OCI-LY3 (cell line): ENCODE measurements at regions not wholly inside any gene's neighbourhood (a gene's known extent, or its start where the extent isn't known, plus 50 kb on each side); places are given as distances from the start of the nearest gene placed in this dataset.

Experiments
- EZH2phosphoT487 ChIP-seq: fragments of 200-600 bp; shearing (Covaris generic); IDR thresholded peaks from 2 replicates; pipeline ENCODE4 v1.6.1; 2018; ENCODE audit warnings: antibody characterized with exemption, mixed run types, low read depth
- TF ChIP-seq, protein P1 (sequence below): fragments of 200-600, 300-600 bp; sonication (generic); IDR thresholded peaks from 2 replicates; pipeline ENCODE4 v1.5.1; 2014; ENCODE audit warnings: antibody characterized with exemption, low read length, low read depth

DNA sequence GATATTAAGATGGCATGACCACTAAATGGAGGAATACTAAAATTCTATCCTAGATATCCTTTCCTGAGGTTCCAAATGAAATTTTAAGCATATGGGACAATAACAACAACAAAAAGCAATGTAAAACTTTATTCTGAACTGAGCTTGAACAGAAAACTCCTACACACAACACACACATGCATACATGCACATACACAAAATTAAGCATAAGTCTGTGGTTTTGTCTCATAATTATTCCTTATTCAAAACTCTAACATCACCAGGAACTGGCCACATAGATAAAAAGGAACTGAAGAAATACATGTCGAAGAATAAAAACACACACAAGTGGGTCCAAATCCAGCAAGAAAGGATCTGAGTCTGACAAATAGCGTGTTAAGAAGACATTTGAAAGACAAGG lies 168.0 kb downstream of the COX18 start:
- TF ChIP-seq, protein P1, sequence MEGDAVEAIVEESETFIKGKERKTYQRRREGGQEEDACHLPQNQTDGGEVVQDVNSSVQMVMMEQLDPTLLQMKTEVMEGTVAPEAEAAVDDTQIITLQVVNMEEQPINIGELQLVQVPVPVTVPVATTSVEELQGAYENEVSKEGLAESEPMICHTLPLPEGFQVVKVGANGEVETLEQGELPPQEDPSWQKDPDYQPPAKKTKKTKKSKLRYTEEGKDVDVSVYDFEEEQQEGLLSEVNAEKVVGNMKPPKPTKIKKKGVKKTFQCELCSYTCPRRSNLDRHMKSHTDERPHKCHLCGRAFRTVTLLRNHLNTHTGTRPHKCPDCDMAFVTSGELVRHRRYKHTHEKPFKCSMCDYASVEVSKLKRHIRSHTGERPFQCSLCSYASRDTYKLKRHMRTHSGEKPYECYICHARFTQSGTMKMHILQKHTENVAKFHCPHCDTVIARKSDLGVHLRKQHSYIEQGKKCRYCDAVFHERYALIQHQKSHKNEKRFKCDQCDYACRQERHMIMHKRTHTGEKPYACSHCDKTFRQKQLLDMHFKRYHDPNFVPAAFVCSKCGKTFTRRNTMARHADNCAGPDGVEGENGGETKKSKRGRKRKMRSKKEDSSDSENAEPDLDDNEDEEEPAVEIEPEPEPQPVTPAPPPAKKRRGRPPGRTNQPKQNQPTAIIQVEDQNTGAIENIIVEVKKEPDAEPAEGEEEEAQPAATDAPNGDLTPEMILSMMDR: no peak
- no peak for TF ChIP-seq EZH2phosphoT487
